AG09309 (cell line): ENCODE measurements at regions not wholly inside any gene's neighbourhood (a gene's known extent, or its start where the extent isn't known, plus 50 kb on each side); places are given as distances from the start of the nearest gene placed in this dataset.
"Not testable (repeated sequence)": the region's sequence is repeated elsewhere in the genome, so short reads cannot be mapped to it uniquely, and the experiment has no call there.

Experiments
- DNase-seq: peaks from one replicate; pipeline ENCODE4 v3.0.0-alpha.2; 2010; ENCODE audit warnings: low read depth
- H3K4me3 ChIP-seq: 2 replicates; pipeline ENCODE4 v1.5.1; 2011; ENCODE audit warnings: mild to moderate bottlenecking, low read depth, low read length, moderate library complexity; ENCODE audit not compliant: control insufficient read depth
- TF ChIP-seq, protein P1 (sequence below): IDR thresholded peaks from 2 replicates; pipeline ENCODE4 v1.5.1; 2011; ENCODE audit warnings: mild to moderate bottlenecking, low read depth, low read length, inconsistent platforms; ENCODE audit not compliant: insufficient read depth, control insufficient read depth; ENCODE audit errors: missing control alignments

DNA sequence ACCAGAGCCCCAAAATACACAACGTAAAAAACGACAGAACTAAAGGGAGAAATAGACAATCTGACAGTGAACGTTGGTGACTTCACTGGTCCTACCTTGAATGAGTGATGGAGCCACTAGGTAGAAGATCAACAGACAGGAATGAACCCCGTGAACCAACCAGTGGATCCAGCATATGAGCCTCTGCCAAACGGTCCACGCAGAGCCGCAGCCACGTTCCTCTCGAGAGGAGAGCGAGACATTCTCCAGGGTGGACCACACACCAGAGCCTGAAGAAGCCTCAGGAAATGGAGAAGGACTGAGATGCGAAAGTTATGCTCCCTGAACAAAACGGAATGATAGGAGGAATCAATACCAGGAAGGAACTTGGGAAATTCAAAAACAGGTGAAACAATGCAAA is 178.4 kb downstream of the RTP5 start:
- no peak for DNase-seq
- TF ChIP-seq, protein P1, sequence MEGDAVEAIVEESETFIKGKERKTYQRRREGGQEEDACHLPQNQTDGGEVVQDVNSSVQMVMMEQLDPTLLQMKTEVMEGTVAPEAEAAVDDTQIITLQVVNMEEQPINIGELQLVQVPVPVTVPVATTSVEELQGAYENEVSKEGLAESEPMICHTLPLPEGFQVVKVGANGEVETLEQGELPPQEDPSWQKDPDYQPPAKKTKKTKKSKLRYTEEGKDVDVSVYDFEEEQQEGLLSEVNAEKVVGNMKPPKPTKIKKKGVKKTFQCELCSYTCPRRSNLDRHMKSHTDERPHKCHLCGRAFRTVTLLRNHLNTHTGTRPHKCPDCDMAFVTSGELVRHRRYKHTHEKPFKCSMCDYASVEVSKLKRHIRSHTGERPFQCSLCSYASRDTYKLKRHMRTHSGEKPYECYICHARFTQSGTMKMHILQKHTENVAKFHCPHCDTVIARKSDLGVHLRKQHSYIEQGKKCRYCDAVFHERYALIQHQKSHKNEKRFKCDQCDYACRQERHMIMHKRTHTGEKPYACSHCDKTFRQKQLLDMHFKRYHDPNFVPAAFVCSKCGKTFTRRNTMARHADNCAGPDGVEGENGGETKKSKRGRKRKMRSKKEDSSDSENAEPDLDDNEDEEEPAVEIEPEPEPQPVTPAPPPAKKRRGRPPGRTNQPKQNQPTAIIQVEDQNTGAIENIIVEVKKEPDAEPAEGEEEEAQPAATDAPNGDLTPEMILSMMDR, result no peak
- no peak overlapping the region for H3K4me3 ChIP-seq

DNA sequence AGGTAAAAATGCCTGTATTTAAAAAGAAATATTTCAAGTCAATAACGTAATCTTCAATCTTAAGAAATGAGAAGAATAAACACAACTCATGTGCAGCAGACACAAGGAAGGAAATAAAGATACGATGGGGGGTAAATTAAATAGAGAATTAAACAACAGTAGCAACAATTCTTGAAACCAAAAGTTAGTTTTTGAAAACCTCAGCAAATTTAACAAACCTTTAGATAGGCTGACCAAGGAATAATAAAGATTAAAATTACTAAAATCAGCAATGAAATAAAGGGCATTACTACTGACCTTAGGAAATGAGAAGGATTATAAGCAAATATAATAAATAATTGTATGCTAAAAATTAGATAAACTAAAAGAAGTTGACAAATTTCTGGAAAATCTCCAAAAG is 178.9 kb downstream of the RTP5 start:
- no peak for DNase-seq
- H3K4me3 ChIP-seq, result no peak overlapping the region
- TF ChIP-seq, protein P1, result no peak

DNA sequence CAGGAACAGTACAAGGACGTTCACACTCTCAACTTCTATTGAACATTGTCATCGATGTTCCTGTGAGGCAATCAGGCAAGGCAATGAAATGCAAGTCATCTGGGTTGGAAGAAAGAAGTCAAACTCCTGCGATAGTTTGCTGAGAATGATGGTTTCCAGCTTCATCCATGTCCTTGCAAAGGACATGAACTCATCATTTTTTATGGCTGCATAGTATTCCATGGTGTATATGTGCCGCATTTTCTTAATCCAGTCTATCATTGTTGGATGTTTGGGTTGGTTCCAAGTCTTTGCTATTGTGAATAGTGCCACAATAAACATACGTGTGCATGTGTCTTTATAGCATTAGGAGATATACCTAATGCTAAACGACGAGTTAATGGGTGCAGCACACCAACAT is 180.0 kb downstream of the RTP5 start:
- not testable (repeated sequence) for H3K4me3 ChIP-seq, DNase-seq

DNA sequence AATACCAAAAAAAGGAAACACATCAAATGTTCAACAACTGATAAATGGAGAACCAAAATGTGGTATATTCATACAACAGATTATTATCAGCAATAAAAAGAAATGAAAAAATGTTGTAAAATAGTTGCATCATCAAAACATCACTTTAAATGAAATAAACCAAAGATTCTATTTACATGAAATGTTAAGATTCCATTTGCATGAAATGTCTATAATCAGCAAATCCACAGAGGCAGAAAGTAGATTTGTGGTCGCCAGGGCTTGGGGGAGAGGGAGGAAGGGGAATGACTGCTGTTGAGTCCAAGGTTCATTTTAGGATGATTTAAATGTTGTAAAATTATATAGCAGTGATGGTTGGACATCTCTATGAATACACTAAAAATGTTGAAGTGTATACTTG is 181.9 kb downstream of the RTP5 start:
- DNase-seq, result no peak
- no peak overlapping the region for H3K4me3 ChIP-seq
- TF ChIP-seq, protein P1, result no peak

DNA sequence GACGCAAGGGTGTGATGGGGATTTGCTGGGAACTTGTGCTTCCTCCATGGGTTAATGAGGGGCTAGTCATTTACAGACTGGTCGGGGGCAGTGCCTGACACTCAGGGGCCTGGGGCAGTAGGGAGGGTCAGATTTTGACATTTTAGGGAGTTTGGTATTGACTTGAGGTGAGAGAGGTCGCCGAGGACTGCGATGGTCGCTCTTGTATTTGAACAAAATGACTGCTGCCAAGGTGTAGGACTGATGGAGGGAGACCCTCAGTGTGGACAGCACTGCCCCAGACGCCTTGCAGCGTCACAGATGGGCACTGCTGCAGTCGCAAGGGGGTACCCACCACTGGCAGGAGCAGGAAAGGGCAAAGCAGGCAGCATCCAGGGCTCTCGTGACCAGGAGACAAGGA is 182.9 kb downstream of the RTP5 start:
- H3K4me3 ChIP-seq, result no peak overlapping the region
- no peak for DNase-seq
- TF ChIP-seq, protein P1, result no peak

DNA sequence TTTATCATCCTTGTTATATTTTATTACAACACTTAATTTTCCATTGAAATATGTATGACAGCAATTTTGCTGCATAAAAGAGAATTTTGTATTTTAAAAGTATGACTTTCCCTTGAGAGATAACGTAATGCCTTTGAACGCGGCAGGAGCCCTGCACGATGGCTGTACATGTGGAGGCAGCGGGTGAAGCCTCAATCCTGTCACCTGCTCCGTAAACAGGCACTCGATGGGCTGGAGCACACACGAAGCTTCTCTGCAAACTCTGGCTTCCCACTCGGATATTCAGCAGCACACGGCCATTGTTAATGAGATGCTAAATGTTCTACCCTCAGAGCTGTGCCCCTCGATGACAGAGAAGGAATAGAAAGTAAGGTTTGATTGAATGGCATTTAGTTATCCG is 184.4 kb downstream of the RTP5 start:
- no peak for DNase-seq
- no peak overlapping the region for H3K4me3 ChIP-seq
- TF ChIP-seq, protein P1, result no peak

DNA sequence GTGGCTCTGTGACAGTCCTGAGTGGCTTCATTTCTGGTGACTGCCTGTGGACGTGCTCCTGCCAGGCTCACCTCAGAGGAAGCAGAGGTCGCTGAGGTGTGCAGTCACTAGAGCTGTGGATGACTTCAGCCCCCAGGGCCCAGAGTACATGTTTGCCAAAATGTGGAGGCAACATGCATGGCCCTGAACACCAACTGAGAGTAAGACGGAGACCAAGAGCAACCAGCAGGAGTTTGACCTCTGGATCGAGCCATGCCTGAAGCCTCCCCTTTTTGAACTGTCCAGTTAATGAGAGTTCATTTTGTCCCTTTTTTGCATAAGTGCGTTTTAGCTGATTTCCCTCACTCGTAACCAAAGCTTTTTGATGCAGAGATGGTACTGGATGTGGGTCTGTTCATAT is 184.9 kb downstream of the RTP5 start:
- DNase-seq, result no peak
- TF ChIP-seq, protein P1, result no peak
- no peak overlapping the region for H3K4me3 ChIP-seq
